ENCODE measurements at regions not wholly inside any gene's neighbourhood (a gene's known extent, or its start where the extent isn't known, plus 50 kb on each side); places are given as distances from the start of the nearest gene placed in this dataset.
"Not testable (repeated sequence)": the region's sequence is repeated elsewhere in the genome, so short reads cannot be mapped to it uniquely, and the experiment has no call there.

DNA sequence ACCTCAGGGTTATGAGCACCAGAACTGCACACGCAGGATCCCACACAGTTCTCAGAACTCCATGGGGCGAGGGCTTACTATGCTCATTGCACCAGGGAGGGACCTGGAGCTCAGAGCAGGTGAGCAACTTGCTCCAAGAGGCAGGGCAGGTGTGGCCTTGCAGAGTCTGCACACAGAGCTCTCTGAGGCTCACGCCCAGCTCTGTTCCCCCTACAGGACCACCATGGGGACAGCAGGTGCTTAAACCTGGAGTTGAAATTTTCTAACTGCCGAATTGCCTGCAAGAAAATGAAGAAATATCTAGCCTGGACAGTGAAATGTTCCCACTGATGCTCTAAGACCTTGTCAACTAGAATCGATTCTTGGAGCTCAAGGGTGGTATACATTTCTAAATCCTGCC lies 49.9 kb upstream of the MSMB start:
- WGBS (ENCODE audit: extremely low coverage, insufficient coverage, low lambda C conversion rate) = no CpG with 5 or more reads among the region's 5 CpGs
- H2AK5ac ChIP-seq (ENCODE audit: low read length); H3K79me1 ChIP-seq (ENCODE audit: low read length); H2BK120ac ChIP-seq (ENCODE audit: low read depth, low read length); H3K4ac ChIP-seq (ENCODE audit: low read depth, low read length); H3K27me3 ChIP-seq (ENCODE audit: insufficient read depth, low read length, poor library complexity); H2BK5ac ChIP-seq (ENCODE audit: low read length); H3K23ac ChIP-seq (ENCODE audit: low read length); DNase-seq; H3K27ac ChIP-seq (ENCODE audit: low read depth, low read length); H3K9ac ChIP-seq (ENCODE audit: low read length); H3K18ac ChIP-seq (ENCODE audit: low read length); H3K4me2 ChIP-seq (ENCODE audit: low read length); H4K5ac ChIP-seq (ENCODE audit: low read length); H3K79me2 ChIP-seq (ENCODE audit: control insufficient read depth, insufficient read depth, low read length); H2BK15ac ChIP-seq (replicated peaks; ENCODE audit: low read depth); H3K4me3 ChIP-seq (ENCODE audit: low read length); H4K8ac ChIP-seq (ENCODE audit: low read depth, low read length); H3K36me3 ChIP-seq (ENCODE audit: control insufficient read depth, insufficient read depth, low read length); H3K56ac ChIP-seq (ENCODE audit: low read length): not testable (repeated sequence)
- peaks cover 12% of the 10 kb centered on the region for H3K4me1 ChIP-seq (ENCODE audit: control insufficient read depth, low read depth, low read length)

- Histone ChIP-seq H3K23ac (ENCODE audit: low read length) (no peak overlapping the region), H3K27ac (ENCODE audit: low read depth, low read length) (no peak overlapping the region), H3K79me2 (ENCODE audit: control insufficient read depth, insufficient read depth, low read length) (no peaks in the 10 kb centered on the region), H3K4me3 (ENCODE audit: low read length) (no peak overlapping the region), H2AK5ac (ENCODE audit: low read length) (peak overlapping the region; percentile 32), H3K4me2 (ENCODE audit: low read length) (no peak overlapping the region), H4K8ac (ENCODE audit: low read depth, low read length) (no peak overlapping the region), H2BK120ac (ENCODE audit: low read depth, low read length) (no peak overlapping the region), H3K18ac (ENCODE audit: low read length) (no peak overlapping the region), H4K5ac (ENCODE audit: low read length) (no peak overlapping the region), H3K27me3 (ENCODE audit: insufficient read depth, low read length, poor library complexity) (no peaks in the 10 kb centered on the region), H3K56ac (ENCODE audit: low read length) (peak overlapping the region; percentile 82), H3K9ac (ENCODE audit: low read length) (no peak overlapping the region), H3K4me1 (ENCODE audit: control insufficient read depth, low read depth, low read length) (peaks cover 12% of the 10 kb centered on the region), H2BK15ac (replicated peaks; ENCODE audit: low read depth) (no peak overlapping the region), H2BK5ac (ENCODE audit: low read length) (peak overlapping the region; percentile 63), H3K36me3 (ENCODE audit: control insufficient read depth, insufficient read depth, low read length) (no peaks in the 10 kb centered on the region), H3K79me1 (ENCODE audit: low read length) (no peaks in the 10 kb centered on the region), H3K4ac (ENCODE audit: low read depth, low read length) (no peak overlapping the region)
- peak; percentile 65 for DNase-seq
- no CpG with 5 or more reads among the region's 4 CpGs for WGBS (ENCODE audit: extremely low coverage, insufficient coverage, low lambda C conversion rate)
Measured at GRCh38 chr10:46096446-46096845, 50.4 kb upstream of the MSMB start.

DNA sequence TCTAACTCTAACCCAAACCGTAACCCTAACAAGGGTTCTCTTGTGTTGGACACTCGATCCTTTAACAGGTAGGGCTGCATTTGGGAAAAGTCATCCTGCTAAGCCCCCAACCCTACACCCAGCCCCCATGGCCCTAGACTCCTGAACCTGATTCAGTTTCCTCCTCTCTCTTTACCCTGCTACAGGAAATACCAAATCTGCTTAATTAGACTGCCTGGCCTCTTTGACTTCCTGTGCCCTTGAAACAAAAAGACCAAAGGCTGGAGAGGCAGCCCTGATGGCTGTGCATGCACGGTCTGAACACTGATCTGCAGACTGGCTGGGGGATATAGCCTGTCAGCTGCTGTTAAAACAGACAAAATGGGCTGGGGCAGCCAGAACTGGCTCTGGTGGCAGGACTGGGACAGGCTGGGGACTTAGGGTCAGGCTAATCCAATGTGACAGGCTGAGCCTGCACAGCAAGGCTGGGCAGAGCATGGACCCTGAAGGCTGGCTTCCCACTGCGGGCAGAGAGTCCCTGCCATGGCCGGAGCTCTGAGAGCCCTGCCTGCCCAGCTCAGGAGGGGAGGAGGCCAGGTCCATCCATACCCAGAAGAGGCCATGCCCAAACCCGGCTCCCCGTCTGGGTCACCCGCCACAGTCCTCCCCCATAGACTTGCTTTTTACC lies 51.0 kb upstream of the MSMB start:
- Histone ChIP-seq H3K9ac (ENCODE audit: low read length) (no peak overlapping the region), H3K56ac (ENCODE audit: low read length) (peak overlapping the region; percentile 82), H2BK5ac (ENCODE audit: low read length) (peak overlapping the region; percentile 63), H3K36me3 (ENCODE audit: control insufficient read depth, insufficient read depth, low read length) (no peaks in the 10 kb centered on the region), H3K79me1 (ENCODE audit: low read length) (no peaks in the 10 kb centered on the region), H3K4me3 (ENCODE audit: low read length) (no peak overlapping the region), H3K23ac (ENCODE audit: low read length) (no peak overlapping the region), H4K5ac (ENCODE audit: low read length) (no peak overlapping the region), H3K4me2 (ENCODE audit: low read length) (no peak overlapping the region), H2BK15ac (replicated peaks; ENCODE audit: low read depth) (no peak overlapping the region), H3K27me3 (ENCODE audit: insufficient read depth, low read length, poor library complexity) (no peaks in the 10 kb centered on the region), H3K4me1 (ENCODE audit: control insufficient read depth, low read depth, low read length) (peaks cover 12% of the 10 kb centered on the region), H3K27ac (ENCODE audit: low read depth, low read length) (no peak overlapping the region), H3K4ac (ENCODE audit: low read depth, low read length) (peak overlapping the region; percentile 60), H2BK120ac (ENCODE audit: low read depth, low read length) (no peak overlapping the region), H3K79me2 (ENCODE audit: control insufficient read depth, insufficient read depth, low read length) (no peaks in the 10 kb centered on the region), H2AK5ac (ENCODE audit: low read length) (no peak overlapping the region), H4K8ac (ENCODE audit: low read depth, low read length) (no peak overlapping the region), H3K18ac (ENCODE audit: low read length) (peak overlapping the region; percentile 35)
- WGBS (ENCODE audit: extremely low coverage, insufficient coverage, low lambda C conversion rate) = no CpG with 5 or more reads among the region's 8 CpGs
- DNase-seq = peak; percentile 44

DNA sequence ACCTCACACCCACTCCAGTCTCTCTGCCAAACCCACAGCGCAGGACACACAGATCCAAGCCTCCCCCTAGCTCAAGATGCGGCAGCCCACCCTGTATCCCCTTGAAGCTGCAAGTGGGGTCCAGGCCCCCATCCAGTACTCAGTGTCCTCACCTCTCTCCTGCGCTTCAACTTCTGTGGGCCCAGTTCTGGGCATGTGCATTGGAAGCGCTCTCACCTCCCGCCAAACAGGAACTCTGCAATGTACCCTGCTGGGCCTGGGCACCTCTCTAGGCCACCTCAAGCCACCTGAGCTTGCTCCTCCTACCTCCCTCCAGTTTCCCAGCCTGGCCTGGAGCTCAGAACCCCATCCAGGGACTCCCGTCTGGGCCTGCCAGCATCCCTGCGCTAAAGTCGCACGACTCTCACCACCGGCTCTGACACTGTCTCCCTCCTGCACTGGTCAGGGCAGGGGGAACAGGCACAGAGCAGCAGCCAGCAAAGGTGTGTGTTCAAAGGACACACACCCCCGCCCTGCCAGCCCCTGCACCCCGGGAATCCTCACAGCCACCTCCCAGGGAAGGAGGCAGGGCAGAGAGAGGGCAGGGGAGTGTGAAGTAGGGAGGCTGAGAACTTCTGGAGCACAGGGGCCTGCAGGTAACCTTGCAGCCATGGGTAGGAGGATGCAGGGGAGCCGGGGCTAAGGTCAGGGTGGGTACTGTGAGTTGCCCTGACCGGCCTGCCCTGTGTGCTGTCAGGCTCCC lies 51.7 kb upstream of the MSMB start:
- Histone ChIP-seq H4K5ac (ENCODE audit: low read length) (no peak overlapping the region), H3K4me3 (ENCODE audit: low read length) (no peak overlapping the region), H3K56ac (ENCODE audit: low read length) (peak overlapping the region; percentile 82), H2BK120ac (ENCODE audit: low read depth, low read length) (no peak overlapping the region), H3K4me2 (ENCODE audit: low read length) (no peak overlapping the region), H3K27me3 (ENCODE audit: insufficient read depth, low read length, poor library complexity) (no peaks in the 10 kb centered on the region), H3K23ac (ENCODE audit: low read length) (no peak overlapping the region), H3K27ac (ENCODE audit: low read depth, low read length) (no peak overlapping the region), H3K4ac (ENCODE audit: low read depth, low read length) (peak overlapping the region; percentile 60), H3K79me1 (ENCODE audit: low read length) (no peaks in the 10 kb centered on the region), H4K8ac (ENCODE audit: low read depth, low read length) (no peak overlapping the region), H2AK5ac (ENCODE audit: low read length) (no peak overlapping the region), H3K18ac (ENCODE audit: low read length) (no peak overlapping the region), H3K9ac (ENCODE audit: low read length) (no peak overlapping the region), H3K36me3 (ENCODE audit: control insufficient read depth, insufficient read depth, low read length) (no peaks in the 10 kb centered on the region), H2BK15ac (replicated peaks; ENCODE audit: low read depth) (no peak overlapping the region), H3K4me1 (ENCODE audit: control insufficient read depth, low read depth, low read length) (peaks cover 9% of the 10 kb centered on the region), H2BK5ac (ENCODE audit: low read length) (peak overlapping the region; percentile 49), H3K79me2 (ENCODE audit: control insufficient read depth, insufficient read depth, low read length) (no peaks in the 10 kb centered on the region)
- no peak for DNase-seq
- WGBS (ENCODE audit: extremely low coverage, insufficient coverage, low lambda C conversion rate) = no CpG with 5 or more reads among the region's 14 CpGs

- H2BK5ac ChIP-seq (ENCODE audit: low read length) = peak overlapping the region; percentile 49
- H3K79me1 ChIP-seq (ENCODE audit: low read length) = no peaks in the 10 kb centered on the region
- peaks cover 9% of the 10 kb centered on the region for H3K4me1 ChIP-seq (ENCODE audit: control insufficient read depth, low read depth, low read length)
- no peak overlapping the region for H3K23ac ChIP-seq (ENCODE audit: low read length)
- no peak overlapping the region for H3K56ac ChIP-seq (ENCODE audit: low read length)
- no peak overlapping the region for H3K27ac ChIP-seq (ENCODE audit: low read depth, low read length)
- H2BK15ac ChIP-seq (replicated peaks; ENCODE audit: low read depth) = no peak overlapping the region
- no peak overlapping the region for H3K4me2 ChIP-seq (ENCODE audit: low read length)
- H3K4me3 ChIP-seq (ENCODE audit: low read length) = no peak overlapping the region
- H3K9ac ChIP-seq (ENCODE audit: low read length) = no peak overlapping the region
- no peak overlapping the region for H4K8ac ChIP-seq (ENCODE audit: low read depth, low read length)
- H3K18ac ChIP-seq (ENCODE audit: low read length) = no peak overlapping the region
- H2AK5ac ChIP-seq (ENCODE audit: low read length) = peak overlapping the region; percentile 38
- WGBS (ENCODE audit: extremely low coverage, insufficient coverage, low lambda C conversion rate) = no CpG with 5 or more reads among the region's 7 CpGs
- no peak overlapping the region for H2BK120ac ChIP-seq (ENCODE audit: low read depth, low read length)
- H3K36me3 ChIP-seq (ENCODE audit: control insufficient read depth, insufficient read depth, low read length) = no peaks in the 10 kb centered on the region
- no peaks in the 10 kb centered on the region for H3K27me3 ChIP-seq (ENCODE audit: insufficient read depth, low read length, poor library complexity)
- H3K4ac ChIP-seq (ENCODE audit: low read depth, low read length) = no peak overlapping the region
- H3K79me2 ChIP-seq (ENCODE audit: control insufficient read depth, insufficient read depth, low read length) = no peaks in the 10 kb centered on the region
- DNase-seq = peak; percentile 62
- H4K5ac ChIP-seq (ENCODE audit: low read length) = no peak overlapping the region
Measured at GRCh38 chr10:46098386-46098785, 52.3 kb upstream of the MSMB start.
